Fibroblast of lung (primary cell): ENCODE measurements at regions not wholly inside any gene's neighbourhood (a gene's known extent, or its start where the extent isn't known, plus 50 kb on each side); places are given as distances from the start of the nearest gene placed in this dataset.

ENCODE experiments used
- DNase-seq, 2 donors: peaks; one replicate each; pipeline versions ENCODE4 v3.0.0 to v3.0.0-alpha.2; 2010; ENCODE audit warnings: low read depth in 2 of 2
- H2AFZ ChIP-seq: 2 replicates; pipeline ENCODE4 v1.5.1; 2012; ENCODE audit warnings: low read length, control low read depth, inconsistent platforms
- H3K27ac ChIP-seq: 2 replicates; pipeline ENCODE4 v1.5.1; 2011; ENCODE audit warnings: low read length, control low read depth; ENCODE audit not compliant: insufficient read depth
- H3K27me3 ChIP-seq: 2 replicates; pipeline ENCODE4 v1.5.1; 2011; ENCODE audit warnings: mild to moderate bottlenecking, low read length; ENCODE audit not compliant: control insufficient read depth, insufficient read depth
- H3K36me3 ChIP-seq: 2 replicates; pipeline ENCODE4 v1.5.1; 2011; ENCODE audit warnings: low read length; ENCODE audit not compliant: control insufficient read depth, insufficient read depth
- H3K4me1 ChIP-seq: 2 replicates; pipeline ENCODE4 v1.5.1; 2011; ENCODE audit warnings: low read length; ENCODE audit not compliant: control insufficient read depth, insufficient read depth; ENCODE audit errors: extremely low read depth
- H3K4me2 ChIP-seq: 2 replicates; pipeline ENCODE4 v1.5.1; 2011; ENCODE audit warnings: low read length, control low read depth; ENCODE audit not compliant: insufficient read depth; ENCODE audit errors: extremely low read depth
- H3K4me3 ChIP-seq, 4 experiments: fragments of 200-600 bp in 1 of 4; sonication (generic) in 1 of 4; replicated peaks in 1 of 4; 2 replicates each; pipeline ENCODE4 v1.5.1; 2011 to 2016; ENCODE audit warnings: low read length in 4 of 4, low read depth in 3 of 4, mild to moderate bottlenecking in 3 of 4, control low read depth in 2 of 4, inconsistent platforms in 1 of 4, mixed read lengths in 1 of 4; ENCODE audit not compliant: insufficient read depth in 1 of 4; ENCODE audit errors: control extremely low read depth in 1 of 4
- H3K79me2 ChIP-seq: 2 replicates; pipeline ENCODE4 v1.5.1; 2012; ENCODE audit warnings: mild to moderate bottlenecking, low read length, inconsistent platforms; ENCODE audit not compliant: control insufficient read depth, insufficient read depth
- H3K9ac ChIP-seq: 2 replicates; pipeline ENCODE4 v1.5.1; 2011; ENCODE audit warnings: mild to moderate bottlenecking, low read length, control low read depth; ENCODE audit not compliant: insufficient read depth
- H3K9me3 ChIP-seq: 2 replicates; pipeline ENCODE4 v1.5.1; 2012; ENCODE audit warnings: low read depth, low read length; ENCODE audit not compliant: control insufficient read depth, insufficient read depth
- H4K20me1 ChIP-seq: 2 replicates; pipeline ENCODE4 v1.5.1; 2011; ENCODE audit warnings: low read length; ENCODE audit not compliant: control insufficient read depth, insufficient read depth; ENCODE audit errors: extremely low read depth
- CTCF ChIP-seq, 2 donors: IDR thresholded peaks in 1 of 2; conservative IDR thresholded peaks in 1 of 2; 1 replicate in 1 of 2; 2 replicates in 1 of 2; pipeline ENCODE4 v1.5.1; 2011 to 2012; ENCODE audit warnings: low read length in 2 of 2, control low read depth in 1 of 2, inconsistent platforms in 1 of 2, low read depth in 1 of 2, mild to moderate bottlenecking in 1 of 2
- EZH2 ChIP-seq: IDR thresholded peaks from 2 replicates; pipeline ENCODE4 v1.5.1; 2012; ENCODE audit warnings: low read length, control low read depth, mild to moderate bottlenecking; ENCODE audit errors: missing control alignments

DNA sequence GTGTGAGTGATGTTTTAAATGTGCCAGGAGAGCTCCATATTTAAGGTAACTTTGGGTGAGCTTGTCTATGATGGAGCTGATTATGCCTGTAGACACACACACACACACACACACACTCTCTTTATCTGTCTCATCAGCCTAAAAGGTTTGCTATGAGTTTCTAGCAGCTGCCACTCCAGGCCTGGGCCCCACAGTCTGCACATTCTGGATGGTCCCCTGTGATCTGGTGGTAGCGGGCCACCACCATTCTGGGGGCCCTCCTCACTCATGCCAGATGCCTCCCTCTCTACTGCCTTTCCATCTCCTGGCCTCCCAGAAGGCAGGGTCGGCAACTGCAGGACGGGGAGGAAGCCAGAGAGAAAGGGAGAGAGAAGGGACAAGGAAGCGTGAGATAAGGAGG, 129.2 kb upstream of the TNR start:
- H3K4me2 ChIP-seq = no peak overlapping the region
- no peaks in the 10 kb centered on the region for H3K79me2 ChIP-seq
- no peak overlapping the region for H3K27ac ChIP-seq
- no peaks in the 10 kb centered on the region for H3K27me3 ChIP-seq
- H4K20me1 ChIP-seq = no peaks in the 10 kb centered on the region
- TF ChIP-seq CTCF (conservative IDR thresholded peaks at IDR 0.05 in 1 of 2, IDR thresholded peaks at IDR 0.05 in 1 of 2; ENCODE audit: low read depth in 1 of 2, low read length in 2 of 2) (no peak), EZH2 (no peak)
- H3K4me1 ChIP-seq = no peaks in the 10 kb centered on the region
- H3K4me3 ChIP-seq = no peak overlapping the region
- H3K9me3 ChIP-seq = no peaks in the 10 kb centered on the region
- no peak overlapping the region for H2AFZ ChIP-seq
- no peaks in the 10 kb centered on the region for H3K36me3 ChIP-seq
- no peak for DNase-seq
- no peak overlapping the region for H3K9ac ChIP-seq

DNA sequence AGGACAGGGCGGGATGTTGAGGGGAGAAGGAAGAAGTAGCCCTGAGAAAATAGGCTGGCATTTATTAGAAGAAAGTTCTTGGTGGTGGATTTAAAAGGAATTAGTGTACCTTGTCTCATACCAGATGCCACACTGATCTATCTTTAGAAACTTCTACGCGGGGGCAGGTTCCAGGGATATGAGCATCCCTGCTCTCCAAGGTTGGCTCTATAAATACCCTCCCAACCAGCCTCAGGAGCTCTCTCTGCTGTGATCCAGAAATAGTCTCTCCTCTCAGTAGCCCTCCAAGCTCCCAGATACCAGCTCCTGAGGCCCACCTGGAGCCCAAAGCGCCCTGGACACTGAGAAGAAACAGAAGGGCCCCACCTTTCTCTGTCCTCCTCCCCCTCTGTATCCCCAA, 128.3 kb upstream of the TNR start:
- H3K9me3 ChIP-seq = no peaks in the 10 kb centered on the region
- no peaks in the 10 kb centered on the region for H3K36me3 ChIP-seq
- no peak overlapping the region for H3K4me2 ChIP-seq
- H3K27me3 ChIP-seq = no peaks in the 10 kb centered on the region
- no peak for TF ChIP-seq CTCF (conservative IDR thresholded peaks at IDR 0.05 in 1 of 2, IDR thresholded peaks at IDR 0.05 in 1 of 2; ENCODE audit: low read depth in 1 of 2, low read length in 2 of 2)
- TF ChIP-seq EZH2 = no peak
- no peaks in the 10 kb centered on the region for H4K20me1 ChIP-seq
- no peak overlapping the region for H2AFZ ChIP-seq
- H3K27ac ChIP-seq = no peak overlapping the region
- H3K4me3 ChIP-seq = no peak overlapping the region
- DNase-seq = no peak
- H3K79me2 ChIP-seq = no peaks in the 10 kb centered on the region
- H3K4me1 ChIP-seq = no peaks in the 10 kb centered on the region
- H3K9ac ChIP-seq = no peak overlapping the region

DNA sequence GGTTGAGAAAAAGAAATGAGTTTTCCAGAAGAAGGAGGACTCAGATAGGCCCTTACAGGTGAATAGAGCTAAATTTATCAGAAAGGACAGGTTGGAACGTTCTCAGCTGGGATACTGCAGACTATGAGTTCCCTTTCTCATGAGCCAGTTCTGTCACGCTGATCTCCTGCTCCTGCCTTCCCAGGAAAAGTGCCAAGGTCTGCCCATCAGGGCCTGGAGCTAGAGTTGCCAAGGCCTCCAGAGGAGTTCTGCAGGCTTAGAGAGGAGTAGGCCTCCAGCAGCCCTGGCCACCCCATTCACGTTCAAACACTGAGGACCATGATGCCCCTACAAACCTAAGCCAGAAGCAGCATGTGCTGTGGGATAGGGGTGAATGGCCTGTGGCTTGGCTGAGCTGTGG, 126.8 kb upstream of the TNR start:
- Histone ChIP-seq H3K4me3 (no peak overlapping the region), H3K9ac (no peak overlapping the region), H3K4me1 (no peaks in the 10 kb centered on the region), H3K27me3 (no peaks in the 10 kb centered on the region), H3K36me3 (no peaks in the 10 kb centered on the region), H3K4me2 (no peak overlapping the region), H3K9me3 (no peaks in the 10 kb centered on the region), H2AFZ (no peak overlapping the region), H3K79me2 (no peaks in the 10 kb centered on the region), H3K27ac (no peak overlapping the region), H4K20me1 (no peaks in the 10 kb centered on the region)
- DNase-seq = no peak
- TF ChIP-seq CTCF (conservative IDR thresholded peaks at IDR 0.05 in 1 of 2, IDR thresholded peaks at IDR 0.05 in 1 of 2; ENCODE audit: low read depth in 1 of 2, low read length in 2 of 2) (no peak), EZH2 (no peak)
